ENCODE measurements at regions not wholly inside any gene's neighbourhood (a gene's known extent, or its start where the extent isn't known, plus 50 kb on each side); places are given as distances from the start of the nearest gene placed in this dataset.

GRCh38 chr2:140057928-140058327 is 1277.7 kb upstream of the NXPH2 start:
- DNase-seq: no peak

- DNase-seq: no peak
These were observed 1261.6 kb upstream of the NXPH2 start for GRCh38 chr2:140041811-140042210.

- DNase-seq: no peak
These were observed 1261.0 kb upstream of the NXPH2 start for GRCh38 chr2:140041239-140041638.

GRCh38 chr2:140033638-140034037 is 1253.4 kb upstream of the NXPH2 start:
- DNase-seq: no peak

- no peak for DNase-seq
These were observed 1247.8 kb upstream of the NXPH2 start for GRCh38 chr2:140027966-140028365.

GRCh38 chr2:140027320-140027719 is 1247.1 kb upstream of the NXPH2 start:
- DNase-seq: no peak

GRCh38 chr2:140023291-140023690 is 1243.1 kb upstream of the NXPH2 start:
- DNase-seq: no peak

GRCh38 chr2:140018541-140018940 is 1238.4 kb upstream of the NXPH2 start:
- no peak for DNase-seq

- DNase-seq: no peak
These were observed 1234.0 kb upstream of the NXPH2 start for GRCh38 chr2:140014204-140014546.

GRCh38 chr2:140013545-140014203 is 1233.5 kb upstream of the NXPH2 start:
- DNase-seq: no peak

GRCh38 chr2:140011287-140011686 is 1231.1 kb upstream of the NXPH2 start:
- no peak for DNase-seq

- no peak for DNase-seq
These were observed 1221.9 kb upstream of the NXPH2 start for GRCh38 chr2:140002110-140002509.

GRCh38 chr2:139992711-139993345 is 1212.6 kb upstream of the NXPH2 start:
- no peak for DNase-seq

- no peak for DNase-seq
These were observed 1211.9 kb upstream of the NXPH2 start for GRCh38 chr2:139992078-139992477.

GRCh38 chr2:139990646-139991335 is 1210.6 kb upstream of the NXPH2 start:
- no peak for DNase-seq

GRCh38 chr2:139969323-139969722 is 1189.1 kb upstream of the NXPH2 start:
- no peak for DNase-seq

- no peak for DNase-seq
These were observed 1188.4 kb upstream of the NXPH2 start for GRCh38 chr2:139968588-139968987.

- no peak for DNase-seq
These were observed 1187.5 kb upstream of the NXPH2 start for GRCh38 chr2:139967665-139968064.

GRCh38 chr2:139964721-139965440 is 1184.7 kb upstream of the NXPH2 start:
- no peak for DNase-seq

- DNase-seq: no peak
These were observed 1183.7 kb upstream of the NXPH2 start for GRCh38 chr2:139963863-139964355.

- DNase-seq: no peak
These were observed 1169.2 kb upstream of the NXPH2 start for GRCh38 chr2:139949242-139949972.

- DNase-seq: no peak
These were observed 1166.5 kb upstream of the NXPH2 start for GRCh38 chr2:139946690-139947089.

GRCh38 chr2:139940686-139941085 is 1160.5 kb upstream of the NXPH2 start:
- DNase-seq: no peak

All from amniotic stem cell (primary cell).